Adrenal gland (tissue), 5 donors: ENCODE measurements at regions not wholly inside any gene's neighbourhood (a gene's known extent, or its start where the extent isn't known, plus 50 kb on each side); places are given as distances from the start of the nearest gene placed in this dataset.

Experiments used
- CTCF ChIP-seq, 6 experiments: fragments of 450-650 bp in 4 of 6; fragments of 200-600 bp in 2 of 6; sonication (generic) in 1 of 6; IDR thresholded peaks; 1 replicate in 5 of 6; 2 replicates in 1 of 6; pipeline versions ENCODE4 v1.5.1 to v1.8.0; 2016 to 2021; ENCODE audit warnings: antibody characterized with exemption in 6 of 6, mild to moderate bottlenecking in 2 of 6, moderate library complexity in 1 of 6
- POLR2A ChIP-seq, 2 donors: fragments of 450-650 bp; IDR thresholded peaks; one replicate each; pipeline ENCODE4 v1.6.1; 2017; ENCODE audit warnings: antibody characterized with exemption in 2 of 2, mild to moderate bottlenecking in 2 of 2, moderate library complexity in 1 of 2
- donor health status: DM: no; HTN: no; CAD: no.

GRCh38 chr20:54419531-54419930 is 55.9 kb upstream of the DOK5 start:
- no peak for TF ChIP-seq POLR2A (IDR thresholded peaks at IDR 0.05)
- no peak for TF ChIP-seq CTCF (IDR thresholded peaks at IDR 0.05)
